A673 (cell line): ENCODE measurements at regions not wholly inside any gene's neighbourhood (a gene's known extent, or its start where the extent isn't known, plus 50 kb on each side); places are given as distances from the start of the nearest gene placed in this dataset.

ENCODE experiments used
- BruUV-seq: library from RNA; stranded (reverse); fragments of 400-500 nt; replicated peaks from 2 replicates; lab custom pipeline; 2021; lab: Mats Ljungman, UMichigan
- CTCF ChIA-PET: fragments of 300-600 bp; sonication (Branson Sonifier 250); formaldehyde crosslinking; loops from one replicate; lab custom pipeline; 2022; ENCODE audit warnings: antibody characterized with exemption; lab: Charles Lee
- POLR2A ChIA-PET: fragments of 300-600 bp; sonication (Branson Sonifier 250); formaldehyde crosslinking; loops from one replicate; lab custom pipeline; 2022; ENCODE audit warnings: antibody characterized with exemption; ENCODE audit not compliant: low non-redundant PET; lab: Charles Lee
- DNase-seq: peaks from one replicate; pipeline ENCODE4 v3.0.0-alpha.2; 2015; ENCODE audit warnings: low spot score
- H3K27ac ChIP-seq: fragments of 200-600 bp; sonication (generic); 2 replicates; pipeline ENCODE4 v1.5.1; 2016; ENCODE audit warnings: mixed run types, low read depth, mild to moderate bottlenecking, mixed read lengths, antibody characterized with exemption, low read length; ENCODE audit not compliant: poor library complexity, severe bottlenecking
- H3K27me3 ChIP-seq: fragments of 200-600 bp; sonication (generic); replicated peaks from 2 replicates; pipeline ENCODE4 v1.6.1; 2017; ENCODE audit warnings: mixed run types, low read depth, mild to moderate bottlenecking, mixed read lengths, antibody characterized with exemption, low read length; ENCODE audit not compliant: insufficient read depth, poor library complexity
- H3K36me3 ChIP-seq: fragments of 200-600 bp; sonication (generic); 2 replicates; pipeline ENCODE4 v1.6.1; 2016; ENCODE audit warnings: mixed run types, mild to moderate bottlenecking, mixed read lengths, antibody characterized with exemption, low read length; ENCODE audit not compliant: insufficient read depth, poor library complexity, severe bottlenecking
- H3K4me1 ChIP-seq: fragments of 200-600 bp; sonication (generic); 2 replicates; pipeline ENCODE4 v1.6.1; 2017; ENCODE audit warnings: mixed run types, mild to moderate bottlenecking, mixed read lengths, antibody characterized with exemption, low read length; ENCODE audit not compliant: insufficient read depth, poor library complexity, severe bottlenecking
- H3K4me3 ChIP-seq: fragments of 200-600 bp; sonication (generic); 2 replicates; pipeline ENCODE4 v1.5.1; 2016; ENCODE audit warnings: low read depth, mixed run types, mild to moderate bottlenecking, mixed read lengths, low read length; ENCODE audit not compliant: poor library complexity, severe bottlenecking
- H3K9me3 ChIP-seq: fragments of 200-600 bp; sonication (generic); 2 replicates; pipeline ENCODE4 v1.6.1; 2016; ENCODE audit warnings: mixed run types, low read depth, mild to moderate bottlenecking, mixed read lengths, antibody characterized with exemption, low read length; ENCODE audit not compliant: poor library complexity, severe bottlenecking
- CTCF ChIP-seq: fragments of 300-800, 200-600 bp; sonication (generic); conservative IDR thresholded peaks from 2 replicates; pipeline ENCODE4 v1.5.1; 2017; ENCODE audit warnings: low read depth, mild to moderate bottlenecking, antibody characterized with exemption, low read length, moderate library complexity, mixed read lengths
- EZH2 ChIP-seq: fragments of 200-600 bp; sonication (generic); IDR thresholded peaks from 2 replicates; pipeline ENCODE4 v1.6.1; 2017; ENCODE audit warnings: borderline replicate concordance, low read depth, mild to moderate bottlenecking, mixed read lengths, antibody characterized with exemption, low read length; ENCODE audit not compliant: poor library complexity, severe bottlenecking
- intact Hi-C: fragments of 100-400 bp; cut with micrococcal nuclease; formaldehyde crosslinking; loops from one replicate; pipeline ENCODE4 v1.10.0; 2022; ENCODE audit not compliant: unreplicated experiment

- ChIA-PET CTCF (no interaction called here), POLR2A (no interaction called here)
- no peak for DNase-seq
- H3K4me3 ChIP-seq = no peak overlapping the region
- H3K27ac ChIP-seq = no peak overlapping the region
- intact Hi-C loops = no loop called here
- TF ChIP-seq CTCF = no peak
- TF ChIP-seq EZH2 = no peak
- H3K27me3 ChIP-seq = no peaks in the 10 kb centered on the region
- no peaks in the 10 kb centered on the region for H3K9me3 ChIP-seq
- no peaks in the 10 kb centered on the region for H3K36me3 ChIP-seq
- BruUV-seq = no TSS peak
- peaks cover 4% of the 10 kb centered on the region for H3K4me1 ChIP-seq
Observed at GRCh38 chr6:121584586-121585369, 149.3 kb downstream of the GJA1 start.

DNA sequence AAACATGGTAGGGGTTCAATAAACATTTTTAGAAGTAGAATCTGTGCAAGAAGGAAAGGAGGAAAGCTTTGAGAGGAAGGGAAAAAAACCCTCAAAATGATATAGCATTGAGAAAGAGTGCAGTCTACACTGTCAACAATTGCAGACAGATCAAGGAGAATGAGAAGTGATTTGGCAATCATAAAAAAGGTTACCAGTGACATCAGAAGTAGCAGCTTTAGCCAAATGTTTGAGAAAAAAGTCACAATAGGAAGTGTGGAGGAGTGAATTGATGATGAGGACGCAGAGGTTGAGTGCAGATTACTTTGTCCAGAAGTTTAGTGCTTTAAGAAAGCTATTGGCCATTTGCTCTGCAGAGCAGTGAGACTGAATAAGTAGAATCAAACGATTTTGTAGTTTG is 155.0 kb downstream of the GJA1 start:
- Histone ChIP-seq H3K9me3 (no peaks in the 10 kb centered on the region), H3K4me1 (no peaks in the 10 kb centered on the region), H3K4me3 (no peak overlapping the region), H3K27ac (no peak overlapping the region), H3K36me3 (no peaks in the 10 kb centered on the region), H3K27me3 (no peaks in the 10 kb centered on the region)
- intact Hi-C loops = no loop called here
- no TSS peak for BruUV-seq
- no peak for TF ChIP-seq CTCF
- no peak for TF ChIP-seq EZH2
- ChIA-PET POLR2A (no interaction called here), CTCF (no interaction called here)
- DNase-seq = no peak

GRCh38 chr6:121590916-121591315 is 155.5 kb downstream of the GJA1 start:
- Histone ChIP-seq H3K36me3 (no peaks in the 10 kb centered on the region), H3K27ac (no peak overlapping the region), H3K9me3 (no peaks in the 10 kb centered on the region), H3K4me3 (no peak overlapping the region), H3K4me1 (no peaks in the 10 kb centered on the region), H3K27me3 (no peaks in the 10 kb centered on the region)
- ChIA-PET CTCF (no interaction called here), POLR2A (no interaction called here)
- no TSS peak for BruUV-seq
- DNase-seq = no peak
- no peak for TF ChIP-seq EZH2
- TF ChIP-seq CTCF = no peak
- intact Hi-C loops = no loop called here
